Germinal center (tissue), 1 donor: ENCODE measurements at regions not wholly inside any gene's neighbourhood (a gene's known extent, or its start where the extent isn't known, plus 50 kb on each side); places are given as distances from the start of the nearest gene placed in this dataset.

ENCODE experiments used
- DNase-seq: peaks from one replicate; pipeline ENCODE4 v3.0.0; 2012; ENCODE audit warnings: mixed read lengths, low spot score

DNA sequence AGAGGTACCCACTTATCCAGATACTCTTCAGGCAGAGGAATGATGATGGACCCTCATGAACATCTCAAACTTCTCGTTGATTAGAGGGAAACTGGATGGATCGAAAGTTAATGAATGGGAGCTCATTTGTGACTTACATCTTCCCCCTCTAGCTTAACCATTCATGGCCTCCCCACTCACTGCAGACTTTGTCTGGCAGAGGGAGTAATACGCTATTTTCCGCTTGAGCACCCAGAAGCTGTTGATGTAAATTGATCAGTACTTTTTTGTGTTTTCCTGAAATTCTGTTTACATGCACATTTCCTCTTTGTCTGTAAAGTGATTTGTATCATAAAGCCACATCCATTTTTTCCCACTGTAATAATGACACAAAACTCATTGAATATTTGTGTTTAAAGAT lies 239.1 kb upstream of the RBFOX1 start:
- no peak for DNase-seq

- DNase-seq, result no peak
These were observed 242.0 kb upstream of the RBFOX1 start for GRCh38 chr16:7090628-7091115.

GRCh38 chr16:7089751-7090150 lies 242.9 kb upstream of the RBFOX1 start:
- no peak for DNase-seq

DNA sequence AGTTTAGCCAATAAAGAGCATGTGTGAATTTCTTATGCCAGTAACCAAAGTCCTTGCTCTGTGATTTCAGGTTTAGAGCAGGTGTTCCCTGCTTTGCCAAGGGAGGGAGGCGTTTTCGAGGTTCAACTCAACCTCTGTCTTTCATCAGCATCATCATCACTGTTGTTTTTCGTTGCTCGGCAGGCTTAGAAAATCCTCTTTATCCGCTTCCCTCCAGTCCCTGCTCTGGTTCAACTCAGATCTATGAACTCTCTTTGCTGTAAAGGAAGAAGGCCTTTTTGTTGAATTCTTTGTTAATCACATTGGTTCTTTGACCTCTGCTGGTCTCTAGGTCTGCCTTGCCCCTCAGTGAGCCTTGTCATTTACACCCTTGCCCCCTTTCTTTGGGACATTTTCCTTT lies 243.9 kb upstream of the RBFOX1 start:
- DNase-seq, result no peak

- DNase-seq, result no peak
These were observed 245.6 kb upstream of the RBFOX1 start for GRCh38 chr16:7086822-7087616.

DNA sequence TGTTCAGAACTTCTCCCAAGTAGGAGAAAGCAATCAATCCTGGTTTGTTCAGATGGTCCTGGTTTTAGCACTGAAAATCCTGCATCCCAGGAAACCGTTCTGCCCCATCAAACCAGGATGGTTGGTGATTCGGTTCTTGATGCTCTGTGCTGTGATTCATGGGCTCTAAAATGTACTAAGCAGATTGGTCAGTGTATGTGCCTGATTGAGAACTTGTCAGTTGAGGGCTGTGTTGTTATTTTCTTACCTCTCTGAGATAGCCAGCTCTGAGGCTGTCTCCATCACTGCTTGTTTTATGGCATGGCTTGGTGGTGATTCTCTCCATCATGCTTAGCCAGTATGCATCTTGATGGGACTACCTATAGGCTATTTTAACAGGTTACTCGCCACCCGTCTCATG lies 246.9 kb upstream of the RBFOX1 start:
- no peak for DNase-seq

- no peak for DNase-seq
These were observed 249.5 kb upstream of the RBFOX1 start for GRCh38 chr16:7083096-7083495.

GRCh38 chr16:7077636-7078035 lies 255.0 kb upstream of the RBFOX1 start:
- DNase-seq, result no peak

DNA sequence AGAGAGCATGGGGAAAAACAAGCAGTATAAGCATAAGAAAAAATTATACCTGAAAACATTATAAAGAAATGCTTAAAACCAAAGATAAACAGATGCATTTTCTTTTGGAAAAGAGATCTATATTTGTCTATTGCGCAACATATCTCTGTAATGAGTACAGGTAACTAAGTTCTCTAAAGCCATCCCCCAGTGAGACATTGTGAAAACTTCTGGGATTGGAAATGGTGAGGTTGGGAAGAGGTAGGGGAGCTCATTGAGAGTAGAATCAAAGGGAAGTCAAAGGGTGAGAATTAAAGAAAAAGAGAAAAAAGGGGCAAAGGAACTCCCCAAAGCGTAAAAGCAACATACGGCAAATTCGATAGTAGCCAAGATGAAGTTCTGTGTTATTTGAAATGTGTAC lies 257.9 kb upstream of the RBFOX1 start:
- DNase-seq, result no peak

GRCh38 chr16:7057458-7057857 lies 275.2 kb upstream of the RBFOX1 start:
- DNase-seq, result no peak

DNA sequence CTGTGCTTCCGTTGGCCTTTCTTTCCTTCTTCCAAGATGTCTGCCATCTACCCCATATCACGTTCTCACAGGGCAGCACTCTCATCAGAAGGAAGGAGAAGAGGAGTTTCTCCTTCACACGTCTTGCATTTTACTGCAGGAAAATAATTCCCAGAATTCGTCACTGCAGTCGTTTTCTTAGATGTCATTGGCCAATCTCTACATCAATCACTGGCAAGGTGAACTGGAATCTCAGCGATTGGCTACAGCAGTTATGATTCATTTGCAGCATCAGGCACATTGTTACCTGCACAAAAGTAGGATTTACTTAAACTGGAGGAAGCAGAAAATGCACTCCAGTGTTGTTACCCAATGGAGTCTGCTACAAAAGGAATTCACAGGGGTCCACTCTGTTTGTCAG lies 277.2 kb upstream of the RBFOX1 start:
- no peak for DNase-seq

GRCh38 chr16:7051591-7052349 lies 280.9 kb upstream of the RBFOX1 start:
- no peak for DNase-seq

DNA sequence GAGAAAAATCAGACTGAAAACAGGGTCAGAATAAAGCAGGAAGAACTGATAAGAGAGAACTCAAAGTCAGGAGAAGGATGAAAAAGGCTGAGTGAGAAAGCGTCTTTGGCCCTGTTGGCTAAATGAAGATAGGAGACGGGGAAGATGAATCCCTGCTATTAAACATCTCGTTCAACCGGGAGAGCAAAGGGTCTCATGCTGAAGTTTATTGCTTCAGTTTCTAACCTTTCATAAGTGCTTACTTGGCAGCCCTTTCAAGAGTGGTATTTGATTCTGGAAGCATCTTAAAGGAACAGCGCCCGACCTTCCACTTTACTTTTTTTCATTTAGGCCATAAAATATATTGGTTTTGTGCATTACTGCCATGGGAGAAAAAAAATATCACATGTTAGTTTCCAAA lies 288.3 kb upstream of the RBFOX1 start:
- no peak for DNase-seq

- DNase-seq, result no peak
These were observed 294.2 kb upstream of the RBFOX1 start for GRCh38 chr16:7038475-7038874.

- DNase-seq, result no peak
These were observed 295.1 kb upstream of the RBFOX1 start for GRCh38 chr16:7037495-7037894.

GRCh38 chr16:7031031-7031430 lies 301.6 kb upstream of the RBFOX1 start:
- no peak for DNase-seq

DNA sequence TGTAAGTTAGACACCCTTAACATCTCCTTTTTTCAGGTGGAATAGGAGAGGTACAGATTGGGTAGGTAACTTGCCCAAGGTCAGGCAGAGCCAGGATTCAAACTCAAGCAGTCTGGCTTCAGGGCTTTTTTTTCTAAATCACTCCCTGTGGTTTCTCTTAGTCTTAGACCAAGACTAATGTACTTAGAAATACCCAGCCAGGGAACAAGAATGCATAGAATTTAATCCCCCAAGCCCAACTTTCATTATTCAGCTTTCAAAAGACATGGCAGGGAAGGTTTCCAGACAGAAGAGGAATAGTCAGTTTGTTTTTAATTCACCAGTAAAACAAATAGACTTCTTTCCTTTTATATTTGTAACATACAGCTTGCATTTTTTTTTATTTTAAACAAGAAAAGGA lies 305.2 kb upstream of the RBFOX1 start:
- DNase-seq, result no peak

DNA sequence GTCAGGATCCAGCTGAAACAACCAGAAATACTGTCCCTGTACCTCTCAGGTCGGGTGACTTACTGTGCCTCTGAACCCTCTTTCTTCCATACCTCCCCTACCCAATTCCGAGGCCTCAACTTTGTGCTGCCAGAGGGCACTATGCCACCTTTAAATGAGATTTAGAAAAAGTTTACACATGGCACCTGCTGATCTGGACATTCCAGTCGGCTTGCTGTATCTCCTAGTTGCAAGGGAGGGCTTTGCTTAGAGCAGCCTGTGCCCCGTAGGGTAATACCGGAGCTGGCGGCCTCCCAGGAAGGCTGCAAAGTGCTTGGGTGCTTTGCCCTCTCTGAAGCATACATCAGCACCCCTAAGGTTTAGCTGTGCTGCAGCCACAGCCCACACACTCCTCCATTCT lies 306.0 kb upstream of the RBFOX1 start:
- no peak for DNase-seq

- peak; percentile 6 for DNase-seq
These were observed 306.9 kb upstream of the RBFOX1 start for GRCh38 chr16:7025616-7026190.

DNA sequence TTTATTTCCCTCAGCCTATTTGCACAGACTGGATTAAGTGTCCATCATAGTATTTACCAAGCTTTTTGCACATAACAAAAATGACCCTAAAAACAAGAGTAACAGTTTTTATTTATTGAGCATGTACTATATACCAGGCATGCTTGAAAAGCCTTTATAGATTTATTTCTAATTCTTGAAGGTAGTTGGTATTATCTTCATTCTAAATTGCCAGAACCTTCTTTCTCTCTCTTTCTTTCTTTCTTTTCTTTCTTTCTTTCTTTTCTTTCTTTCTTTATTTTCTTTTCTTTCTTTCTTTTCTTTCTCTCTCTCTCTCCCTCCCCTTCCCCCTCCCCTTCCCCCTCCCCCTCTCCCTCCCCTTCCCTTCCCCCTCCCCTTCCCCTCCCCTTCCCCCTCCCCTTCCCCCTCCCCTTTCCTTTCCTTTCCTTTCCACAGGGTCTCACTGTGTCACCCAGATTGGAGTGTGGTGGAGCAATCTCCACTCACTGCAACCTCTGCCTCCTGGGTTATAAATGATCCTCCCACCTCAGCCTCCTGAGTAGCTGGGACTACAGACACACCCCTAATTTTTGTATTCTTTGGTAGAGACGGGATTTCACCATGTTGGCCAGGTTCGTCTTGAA lies 310.9 kb upstream of the RBFOX1 start:
- DNase-seq, result no peak

DNA sequence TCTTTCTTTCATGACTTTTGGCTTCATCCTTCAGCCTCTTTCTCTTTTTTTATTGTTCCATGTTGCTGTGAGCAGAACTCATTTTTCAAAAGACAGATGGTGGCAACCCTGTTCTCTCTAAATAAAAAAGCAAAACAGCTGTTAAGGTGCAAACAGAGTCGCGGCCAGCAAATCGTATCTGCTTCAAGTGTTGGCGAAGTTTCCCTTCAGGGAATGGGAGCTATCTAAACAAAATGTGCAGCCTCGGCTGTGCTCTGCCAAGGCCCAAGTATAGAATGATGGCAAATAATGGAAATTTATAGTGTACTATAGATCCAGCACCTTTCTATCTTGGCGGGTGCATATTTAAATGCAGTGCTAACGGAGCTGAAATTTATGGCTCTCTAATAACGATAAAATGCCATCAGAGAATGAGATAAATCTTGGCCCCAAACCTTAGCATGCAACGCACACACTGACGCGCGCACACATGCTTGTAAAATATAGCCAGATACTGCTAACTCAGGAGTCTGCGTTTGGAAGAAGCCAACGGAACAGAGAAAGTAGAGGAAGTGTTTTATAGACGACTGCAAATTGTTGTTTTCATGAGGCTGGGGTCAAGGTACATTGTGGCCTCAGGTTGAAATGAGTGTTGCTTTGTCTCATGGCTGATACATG lies 315.5 kb upstream of the RBFOX1 start:
- DNase-seq, result no peak

GRCh38 chr16:7014756-7015155 lies 317.9 kb upstream of the RBFOX1 start:
- DNase-seq, result no peak
